OCI-LY3 (cell line): ENCODE measurements at regions not wholly inside any gene's neighbourhood (a gene's known extent, or its start where the extent isn't known, plus 50 kb on each side); places are given as distances from the start of the nearest gene placed in this dataset.

Experiments used
- EZH2phosphoT487 ChIP-seq: fragments of 200-600 bp; shearing (Covaris generic); IDR thresholded peaks from 2 replicates; pipeline ENCODE4 v1.6.1; 2018; ENCODE audit warnings: antibody characterized with exemption, mixed run types, low read depth
- TF ChIP-seq, protein P1 (sequence below): fragments of 200-600, 300-600 bp; sonication (generic); IDR thresholded peaks from 2 replicates; pipeline ENCODE4 v1.5.1; 2014; ENCODE audit warnings: antibody characterized with exemption, low read length, low read depth

DNA sequence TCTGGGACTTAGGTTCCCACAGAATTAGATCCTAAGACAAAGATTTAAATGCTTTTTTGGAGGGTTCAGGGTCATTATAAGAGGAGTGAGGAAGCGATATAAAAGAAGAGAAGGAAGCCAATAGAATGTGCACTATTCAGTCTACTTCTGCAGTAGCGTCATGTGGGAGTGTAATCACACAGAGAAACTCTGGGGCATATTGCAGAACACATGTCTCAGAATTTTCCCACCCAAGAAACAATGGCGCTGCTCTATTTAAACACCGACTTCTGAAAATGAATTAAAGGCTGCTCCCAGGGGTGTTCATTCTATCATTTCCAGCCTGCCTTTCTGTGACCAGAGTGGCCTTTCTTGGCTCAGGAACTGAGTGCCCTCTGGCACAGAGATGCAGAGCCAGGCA lies 617.6 kb downstream of the FGF9 start:
- TF ChIP-seq, protein P1, sequence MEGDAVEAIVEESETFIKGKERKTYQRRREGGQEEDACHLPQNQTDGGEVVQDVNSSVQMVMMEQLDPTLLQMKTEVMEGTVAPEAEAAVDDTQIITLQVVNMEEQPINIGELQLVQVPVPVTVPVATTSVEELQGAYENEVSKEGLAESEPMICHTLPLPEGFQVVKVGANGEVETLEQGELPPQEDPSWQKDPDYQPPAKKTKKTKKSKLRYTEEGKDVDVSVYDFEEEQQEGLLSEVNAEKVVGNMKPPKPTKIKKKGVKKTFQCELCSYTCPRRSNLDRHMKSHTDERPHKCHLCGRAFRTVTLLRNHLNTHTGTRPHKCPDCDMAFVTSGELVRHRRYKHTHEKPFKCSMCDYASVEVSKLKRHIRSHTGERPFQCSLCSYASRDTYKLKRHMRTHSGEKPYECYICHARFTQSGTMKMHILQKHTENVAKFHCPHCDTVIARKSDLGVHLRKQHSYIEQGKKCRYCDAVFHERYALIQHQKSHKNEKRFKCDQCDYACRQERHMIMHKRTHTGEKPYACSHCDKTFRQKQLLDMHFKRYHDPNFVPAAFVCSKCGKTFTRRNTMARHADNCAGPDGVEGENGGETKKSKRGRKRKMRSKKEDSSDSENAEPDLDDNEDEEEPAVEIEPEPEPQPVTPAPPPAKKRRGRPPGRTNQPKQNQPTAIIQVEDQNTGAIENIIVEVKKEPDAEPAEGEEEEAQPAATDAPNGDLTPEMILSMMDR: no peak
- TF ChIP-seq EZH2phosphoT487: no peak
